ENCODE measurements at regions not wholly inside any gene's neighbourhood (a gene's known extent, or its start where the extent isn't known, plus 50 kb on each side); places are given as distances from the start of the nearest gene placed in this dataset.

GRCh38 chr10:44300666-44301649 lies 83.9 kb downstream of the CXCL12 start:
- DNase-seq (ENCODE audit: low spot score): no peak

GRCh38 chr10:44298713-44299112 lies 86.2 kb downstream of the CXCL12 start:
- DNase-seq (ENCODE audit: low spot score): no peak

- no peak for DNase-seq (ENCODE audit: low spot score)
Measured at GRCh38 chr10:44297963-44298362, 86.9 kb downstream of the CXCL12 start.

- no peak for DNase-seq (ENCODE audit: low spot score)
Measured at GRCh38 chr10:44295644-44296241, 89.2 kb downstream of the CXCL12 start.

- no peak for DNase-seq (ENCODE audit: low spot score)
Measured at GRCh38 chr10:44294726-44295412, 90.0 kb downstream of the CXCL12 start.

GRCh38 chr10:44293842-44294241 lies 91.1 kb downstream of the CXCL12 start:
- DNase-seq (ENCODE audit: low spot score): no peak

- DNase-seq (ENCODE audit: low spot score): no peak
Measured at GRCh38 chr10:44293306-44293778, 91.6 kb downstream of the CXCL12 start.

GRCh38 chr10:44292390-44293002 lies 92.4 kb downstream of the CXCL12 start:
- DNase-seq (ENCODE audit: low spot score): no peak

GRCh38 chr10:44291091-44291490 lies 93.8 kb downstream of the CXCL12 start:
- DNase-seq (ENCODE audit: low spot score): no peak

- no peak for DNase-seq (ENCODE audit: low spot score)
Measured at GRCh38 chr10:44289125-44289524, 95.8 kb downstream of the CXCL12 start.

GRCh38 chr10:44287408-44287807 lies 97.5 kb downstream of the CXCL12 start:
- DNase-seq (ENCODE audit: low spot score): no peak

- DNase-seq (ENCODE audit: low spot score): no peak
Measured at GRCh38 chr10:44284198-44285084, 100.5 kb downstream of the CXCL12 start.

GRCh38 chr10:44282626-44283300 lies 102.1 kb downstream of the CXCL12 start:
- DNase-seq (ENCODE audit: low spot score): no peak

GRCh38 chr10:44281662-44282061 lies 103.2 kb downstream of the CXCL12 start:
- DNase-seq (ENCODE audit: low spot score): no peak

GRCh38 chr10:44281089-44281613 lies 103.7 kb downstream of the CXCL12 start:
- no peak for DNase-seq (ENCODE audit: low spot score)

GRCh38 chr10:44280226-44281014 lies 104.5 kb downstream of the CXCL12 start:
- no peak for DNase-seq (ENCODE audit: low spot score)

GRCh38 chr10:44279426-44280126 lies 105.3 kb downstream of the CXCL12 start:
- no peak for DNase-seq (ENCODE audit: low spot score)

GRCh38 chr10:44278837-44279324 lies 106.0 kb downstream of the CXCL12 start:
- DNase-seq (ENCODE audit: low spot score): no peak

Measured in CD4-positive, alpha-beta T cell treated with Interleukin-6 at 100 ng/mL for 8 hours (primary cell).